H1 (cell line): ENCODE measurements at regions not wholly inside any gene's neighbourhood (a gene's known extent, or its start where the extent isn't known, plus 50 kb on each side); places are given as distances from the start of the nearest gene placed in this dataset.

Source experiments
- ATF3 ChIP-seq: IDR thresholded peaks from 2 replicates; pipeline ENCODE4 v1.6.1; 2011; ENCODE audit warnings: low read depth, mild to moderate bottlenecking, low read length; ENCODE audit not compliant: insufficient read depth
- HDAC6 ChIP-seq: IDR thresholded peaks from one replicate; pipeline ENCODE4 v1.7.1; 2012; ENCODE audit warnings: low read depth, mild to moderate bottlenecking, inconsistent platforms, low read length, moderate library complexity
- JUN ChIP-seq: IDR thresholded peaks from 2 replicates; pipeline ENCODE4 v1.6.1; 2011; ENCODE audit warnings: low read depth, mild to moderate bottlenecking, improper control_type of control experiment, low read length
- JUND ChIP-seq: IDR thresholded peaks from 2 replicates; pipeline ENCODE4 v1.6.1; 2011; ENCODE audit warnings: mild to moderate bottlenecking, improper control_type of control experiment, low read length
- KDM1A ChIP-seq: fragments of 200-600, 300-600 bp; sonication (generic); IDR thresholded peaks from 2 replicates; pipeline ENCODE4 v1.7.1; 2016; ENCODE audit warnings: mild to moderate bottlenecking, low read length, borderline replicate concordance
- PHF8 ChIP-seq: fragments of 200-600 bp; sonication (generic); conservative IDR thresholded peaks from 2 replicates; pipeline ENCODE4 v1.7.1; 2012; ENCODE audit warnings: low read depth, mild to moderate bottlenecking, inconsistent platforms, low read length, moderate library complexity
- SP1 ChIP-seq: IDR thresholded peaks from 2 replicates; pipeline ENCODE4 v1.6.1; 2011; ENCODE audit warnings: low read depth, low read length
- SP4 ChIP-seq: IDR thresholded peaks from 2 replicates; pipeline ENCODE4 v1.6.1; 2012; ENCODE audit warnings: low read length, inconsistent platforms
- ZNF274 ChIP-seq: IDR thresholded peaks from 2 replicates; pipeline ENCODE4 v1.7.0; 2012; ENCODE audit warnings: low read length, borderline replicate concordance; ENCODE audit errors: extremely low read depth
- TF ChIP-seq, protein P1 (sequence below), 3 experiments: IDR thresholded peaks; 1 replicate in 2 of 3; 2 replicates in 1 of 3; pipeline versions ENCODE4 v1.5.1 to v1.6.1; 2011; ENCODE audit warnings: low read length in 3 of 3, mild to moderate bottlenecking in 3 of 3, inconsistent platforms in 2 of 3, low read depth in 1 of 3, moderate library complexity in 1 of 3; ENCODE audit not compliant: insufficient read depth in 1 of 3; ENCODE audit errors: control extremely low read depth in 1 of 3

- no peak for TF ChIP-seq HDAC6
- TF ChIP-seq, protein P1, sequence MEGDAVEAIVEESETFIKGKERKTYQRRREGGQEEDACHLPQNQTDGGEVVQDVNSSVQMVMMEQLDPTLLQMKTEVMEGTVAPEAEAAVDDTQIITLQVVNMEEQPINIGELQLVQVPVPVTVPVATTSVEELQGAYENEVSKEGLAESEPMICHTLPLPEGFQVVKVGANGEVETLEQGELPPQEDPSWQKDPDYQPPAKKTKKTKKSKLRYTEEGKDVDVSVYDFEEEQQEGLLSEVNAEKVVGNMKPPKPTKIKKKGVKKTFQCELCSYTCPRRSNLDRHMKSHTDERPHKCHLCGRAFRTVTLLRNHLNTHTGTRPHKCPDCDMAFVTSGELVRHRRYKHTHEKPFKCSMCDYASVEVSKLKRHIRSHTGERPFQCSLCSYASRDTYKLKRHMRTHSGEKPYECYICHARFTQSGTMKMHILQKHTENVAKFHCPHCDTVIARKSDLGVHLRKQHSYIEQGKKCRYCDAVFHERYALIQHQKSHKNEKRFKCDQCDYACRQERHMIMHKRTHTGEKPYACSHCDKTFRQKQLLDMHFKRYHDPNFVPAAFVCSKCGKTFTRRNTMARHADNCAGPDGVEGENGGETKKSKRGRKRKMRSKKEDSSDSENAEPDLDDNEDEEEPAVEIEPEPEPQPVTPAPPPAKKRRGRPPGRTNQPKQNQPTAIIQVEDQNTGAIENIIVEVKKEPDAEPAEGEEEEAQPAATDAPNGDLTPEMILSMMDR (IDR thresholded peaks at IDR 0.05; ENCODE audit: control extremely low read depth in 1 of 3, insufficient read depth in 1 of 3, low read depth in 1 of 3, low read length in 3 of 3), result no peak
- TF ChIP-seq ATF3, result no peak
- no peak for TF ChIP-seq JUND
- no peak for TF ChIP-seq KDM1A
- no peak for TF ChIP-seq JUN
- TF ChIP-seq ZNF274, result no peak
- TF ChIP-seq SP1, result no peak
- no peak for TF ChIP-seq PHF8
- TF ChIP-seq SP4, result no peak
Measured at GRCh38 chr18:79595876-79596374, 83.7 kb upstream of the CTDP1 start.
